ENCODE measurements at regions not wholly inside any gene's neighbourhood (a gene's known extent, or its start where the extent isn't known, plus 50 kb on each side); places are given as distances from the start of the nearest gene placed in this dataset.

DNA sequence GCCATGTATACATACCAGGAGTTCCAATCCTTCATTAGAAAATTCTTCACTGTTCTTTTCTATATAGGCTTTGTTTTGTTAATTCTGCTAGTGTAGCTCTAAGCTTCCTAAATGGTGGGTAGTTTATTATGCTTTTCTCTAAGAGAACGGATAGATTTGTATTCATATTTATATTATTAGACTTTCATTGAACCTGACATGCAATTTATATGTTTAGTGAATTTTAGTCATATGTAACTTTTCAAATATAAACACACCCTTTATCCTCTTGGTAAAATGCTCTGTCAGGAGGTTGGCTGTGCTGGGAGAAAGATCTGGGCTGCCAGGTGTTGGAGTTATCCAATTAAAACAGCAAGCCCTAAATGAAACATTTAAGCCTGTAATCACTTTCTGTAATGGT, 369.7 kb upstream of the RGS18 start:
- Mint-ChIP-seq H3K9me3 (peaks cover 4% of the 10 kb centered on the region; the same call in 1 of the 2 replicates), H3K4me1 (peaks cover 16% of the 10 kb centered on the region)

More for the DNA sequence above, 369.7 kb upstream of the RGS18 start:
- ChIA-PET POLR2A (no interaction called here), CTCF (no interaction called here)
- Mint-ChIP-seq H3K4me3 (no peak overlapping the region), H3K27ac (no peak overlapping the region), H3K27me3 (ENCODE audit: low read depth) (no peaks in the 10 kb centered on the region), H3K36me3 (no peaks in the 10 kb centered on the region)
- TF ChIP-seq SMAD3 (CRISPR knock-in tag; IDR thresholded peaks at IDR 0.05; ENCODE audit: borderline replicate concordance) (no peak), ARID4B (CRISPR knock-in tag; IDR thresholded peaks at IDR 0.05; ENCODE audit: borderline replicate concordance) (no peak), ZNF281 (CRISPR knock-in tag; IDR thresholded peaks at IDR 0.05) (no peak), PRRX2 (CRISPR knock-in tag; IDR thresholded peaks at IDR 0.05) (no peak), ZNF416 (CRISPR knock-in tag; IDR thresholded peaks at IDR 0.05) (no peak), ZNF423 (CRISPR knock-in tag; IDR thresholded peaks at IDR 0.05) (no peak), PREB (CRISPR knock-in tag; IDR thresholded peaks at IDR 0.05; ENCODE audit: borderline replicate concordance) (no peak), RELA (CRISPR knock-in tag; IDR thresholded peaks at IDR 0.05; ENCODE audit: borderline replicate concordance) (no peak), HMGA2 (CRISPR knock-in tag; IDR thresholded peaks at IDR 0.05) (no peak), ZBTB21 (CRISPR knock-in tag; IDR thresholded peaks at IDR 0.05; ENCODE audit: borderline replicate concordance) (no peak), ZNF121 (CRISPR knock-in tag; IDR thresholded peaks at IDR 0.05) (no peak), FOXP1 (CRISPR knock-in tag; IDR thresholded peaks at IDR 0.05; ENCODE audit: borderline replicate concordance) (no peak), TEAD1 (CRISPR knock-in tag; IDR thresholded peaks at IDR 0.05) (no peak), GABPB1 (CRISPR knock-in tag; IDR thresholded peaks at IDR 0.05) (no peak)
- TF ChIP-seq, protein P1, sequence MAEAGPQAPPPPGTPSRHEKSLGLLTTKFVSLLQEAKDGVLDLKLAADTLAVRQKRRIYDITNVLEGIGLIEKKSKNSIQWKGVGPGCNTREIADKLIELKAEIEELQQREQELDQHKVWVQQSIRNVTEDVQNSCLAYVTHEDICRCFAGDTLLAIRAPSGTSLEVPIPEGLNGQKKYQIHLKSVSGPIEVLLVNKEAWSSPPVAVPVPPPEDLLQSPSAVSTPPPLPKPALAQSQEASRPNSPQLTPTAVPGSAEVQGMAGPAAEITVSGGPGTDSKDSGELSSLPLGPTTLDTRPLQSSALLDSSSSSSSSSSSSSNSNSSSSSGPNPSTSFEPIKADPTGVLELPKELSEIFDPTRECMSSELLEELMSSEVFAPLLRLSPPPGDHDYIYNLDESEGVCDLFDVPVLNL (CRISPR knock-in tag; IDR thresholded peaks at IDR 0.05; ENCODE audit: borderline replicate concordance, low read depth), result no peak
- TF ChIP-seq, protein P2, sequence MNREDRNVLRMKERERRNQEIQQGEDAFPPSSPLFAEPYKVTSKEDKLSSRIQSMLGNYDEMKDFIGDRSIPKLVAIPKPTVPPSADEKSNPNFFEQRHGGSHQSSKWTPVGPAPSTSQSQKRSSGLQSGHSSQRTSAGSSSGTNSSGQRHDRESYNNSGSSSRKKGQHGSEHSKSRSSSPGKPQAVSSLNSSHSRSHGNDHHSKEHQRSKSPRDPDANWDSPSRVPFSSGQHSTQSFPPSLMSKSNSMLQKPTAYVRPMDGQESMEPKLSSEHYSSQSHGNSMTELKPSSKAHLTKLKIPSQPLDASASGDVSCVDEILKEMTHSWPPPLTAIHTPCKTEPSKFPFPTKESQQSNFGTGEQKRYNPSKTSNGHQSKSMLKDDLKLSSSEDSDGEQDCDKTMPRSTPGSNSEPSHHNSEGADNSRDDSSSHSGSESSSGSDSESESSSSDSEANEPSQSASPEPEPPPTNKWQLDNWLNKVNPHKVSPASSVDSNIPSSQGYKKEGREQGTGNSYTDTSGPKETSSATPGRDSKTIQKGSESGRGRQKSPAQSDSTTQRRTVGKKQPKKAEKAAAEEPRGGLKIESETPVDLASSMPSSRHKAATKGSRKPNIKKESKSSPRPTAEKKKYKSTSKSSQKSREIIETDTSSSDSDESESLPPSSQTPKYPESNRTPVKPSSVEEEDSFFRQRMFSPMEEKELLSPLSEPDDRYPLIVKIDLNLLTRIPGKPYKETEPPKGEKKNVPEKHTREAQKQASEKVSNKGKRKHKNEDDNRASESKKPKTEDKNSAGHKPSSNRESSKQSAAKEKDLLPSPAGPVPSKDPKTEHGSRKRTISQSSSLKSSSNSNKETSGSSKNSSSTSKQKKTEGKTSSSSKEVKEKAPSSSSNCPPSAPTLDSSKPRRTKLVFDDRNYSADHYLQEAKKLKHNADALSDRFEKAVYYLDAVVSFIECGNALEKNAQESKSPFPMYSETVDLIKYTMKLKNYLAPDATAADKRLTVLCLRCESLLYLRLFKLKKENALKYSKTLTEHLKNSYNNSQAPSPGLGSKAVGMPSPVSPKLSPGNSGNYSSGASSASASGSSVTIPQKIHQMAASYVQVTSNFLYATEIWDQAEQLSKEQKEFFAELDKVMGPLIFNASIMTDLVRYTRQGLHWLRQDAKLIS (CRISPR knock-in tag; IDR thresholded peaks at IDR 0.05; ENCODE audit: borderline replicate concordance), result no peak
- TF ChIP-seq, protein P3, sequence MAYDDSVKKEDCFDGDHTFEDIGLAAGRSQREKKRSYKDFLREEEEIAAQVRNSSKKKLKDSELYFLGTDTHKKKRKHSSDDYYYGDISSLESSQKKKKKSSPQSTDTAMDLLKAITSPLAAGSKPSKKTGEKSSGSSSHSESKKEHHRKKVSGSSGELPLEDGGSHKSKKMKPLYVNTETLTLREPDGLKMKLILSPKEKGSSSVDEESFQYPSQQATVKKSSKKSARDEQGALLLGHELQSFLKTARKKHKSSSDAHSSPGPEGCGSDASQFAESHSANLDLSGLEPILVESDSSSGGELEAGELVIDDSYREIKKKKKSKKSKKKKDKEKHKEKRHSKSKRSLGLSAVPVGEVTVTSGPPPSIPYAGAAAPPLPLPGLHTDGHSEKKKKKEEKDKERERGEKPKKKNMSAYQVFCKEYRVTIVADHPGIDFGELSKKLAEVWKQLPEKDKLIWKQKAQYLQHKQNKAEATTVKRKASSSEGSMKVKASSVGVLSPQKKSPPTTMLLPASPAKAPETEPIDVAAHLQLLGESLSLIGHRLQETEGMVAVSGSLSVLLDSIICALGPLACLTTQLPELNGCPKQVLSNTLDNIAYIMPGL (CRISPR knock-in tag; IDR thresholded peaks at IDR 0.05), result no peak
- TF ChIP-seq, protein P4, sequence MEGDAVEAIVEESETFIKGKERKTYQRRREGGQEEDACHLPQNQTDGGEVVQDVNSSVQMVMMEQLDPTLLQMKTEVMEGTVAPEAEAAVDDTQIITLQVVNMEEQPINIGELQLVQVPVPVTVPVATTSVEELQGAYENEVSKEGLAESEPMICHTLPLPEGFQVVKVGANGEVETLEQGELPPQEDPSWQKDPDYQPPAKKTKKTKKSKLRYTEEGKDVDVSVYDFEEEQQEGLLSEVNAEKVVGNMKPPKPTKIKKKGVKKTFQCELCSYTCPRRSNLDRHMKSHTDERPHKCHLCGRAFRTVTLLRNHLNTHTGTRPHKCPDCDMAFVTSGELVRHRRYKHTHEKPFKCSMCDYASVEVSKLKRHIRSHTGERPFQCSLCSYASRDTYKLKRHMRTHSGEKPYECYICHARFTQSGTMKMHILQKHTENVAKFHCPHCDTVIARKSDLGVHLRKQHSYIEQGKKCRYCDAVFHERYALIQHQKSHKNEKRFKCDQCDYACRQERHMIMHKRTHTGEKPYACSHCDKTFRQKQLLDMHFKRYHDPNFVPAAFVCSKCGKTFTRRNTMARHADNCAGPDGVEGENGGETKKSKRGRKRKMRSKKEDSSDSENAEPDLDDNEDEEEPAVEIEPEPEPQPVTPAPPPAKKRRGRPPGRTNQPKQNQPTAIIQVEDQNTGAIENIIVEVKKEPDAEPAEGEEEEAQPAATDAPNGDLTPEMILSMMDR (IDR thresholded peaks at IDR 0.05), result no peak
- DNase-seq (ENCODE audit: low spot score) (no peak), ATAC-seq (no peak)
